GM23338 (cell line): ENCODE measurements at regions not wholly inside any gene's neighbourhood (a gene's known extent, or its start where the extent isn't known, plus 50 kb on each side); places are given as distances from the start of the nearest gene placed in this dataset.

Experiments used
- CREB1 ChIP-seq: fragments of 250-450 bp; sonication (Bioruptor Pico); IDR thresholded peaks from 2 replicates; pipeline ENCODE4 v1.5.0; 2020; ENCODE audit warnings: low read depth, mild to moderate bottlenecking, moderate library complexity
- EZH2 ChIP-seq: fragments of 200-600 bp; sonication (generic); IDR thresholded peaks from one replicate; pipeline ENCODE4 v1.8.0; 2017; ENCODE audit warnings: antibody characterized with exemption, mild to moderate bottlenecking, low read depth; ENCODE audit not compliant: unreplicated experiment
- NANOG ChIP-seq: IDR thresholded peaks from 2 replicates; pipeline ENCODE4 v1.6.1; 2016; ENCODE audit warnings: antibody characterized with exemption, borderline replicate concordance
- POLR2AphosphoS5 ChIP-seq: IDR thresholded peaks from 2 replicates; pipeline ENCODE4 v1.6.1; 2016; ENCODE audit warnings: antibody characterized with exemption, low read depth
- STAT1 ChIP-seq: IDR thresholded peaks from one replicate; pipeline ENCODE4 v1.6.1; 2016; ENCODE audit warnings: antibody characterized with exemption; ENCODE audit not compliant: unreplicated experiment
- TF ChIP-seq, protein P1 (sequence below), 2 experiments: fragments of 200-600 bp in 1 of 2; sonication (generic) in 1 of 2; conservative IDR thresholded peaks; 2 replicates each; pipeline versions ENCODE4 v1.5.1 to v1.6.1; 2016 to 2017; ENCODE audit warnings: antibody characterized with exemption in 2 of 2, low read depth in 2 of 2, mild to moderate bottlenecking in 2 of 2, moderate library complexity in 1 of 2

GRCh38 chrX:40471965-40472648, 108.7 kb upstream of the ATP6AP2 start:
- TF ChIP-seq STAT1 (no peak), POLR2AphosphoS5 (no peak), NANOG (no peak), CREB1 (no peak), EZH2 (no peak)
- TF ChIP-seq, protein P1, sequence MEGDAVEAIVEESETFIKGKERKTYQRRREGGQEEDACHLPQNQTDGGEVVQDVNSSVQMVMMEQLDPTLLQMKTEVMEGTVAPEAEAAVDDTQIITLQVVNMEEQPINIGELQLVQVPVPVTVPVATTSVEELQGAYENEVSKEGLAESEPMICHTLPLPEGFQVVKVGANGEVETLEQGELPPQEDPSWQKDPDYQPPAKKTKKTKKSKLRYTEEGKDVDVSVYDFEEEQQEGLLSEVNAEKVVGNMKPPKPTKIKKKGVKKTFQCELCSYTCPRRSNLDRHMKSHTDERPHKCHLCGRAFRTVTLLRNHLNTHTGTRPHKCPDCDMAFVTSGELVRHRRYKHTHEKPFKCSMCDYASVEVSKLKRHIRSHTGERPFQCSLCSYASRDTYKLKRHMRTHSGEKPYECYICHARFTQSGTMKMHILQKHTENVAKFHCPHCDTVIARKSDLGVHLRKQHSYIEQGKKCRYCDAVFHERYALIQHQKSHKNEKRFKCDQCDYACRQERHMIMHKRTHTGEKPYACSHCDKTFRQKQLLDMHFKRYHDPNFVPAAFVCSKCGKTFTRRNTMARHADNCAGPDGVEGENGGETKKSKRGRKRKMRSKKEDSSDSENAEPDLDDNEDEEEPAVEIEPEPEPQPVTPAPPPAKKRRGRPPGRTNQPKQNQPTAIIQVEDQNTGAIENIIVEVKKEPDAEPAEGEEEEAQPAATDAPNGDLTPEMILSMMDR (conservative IDR thresholded peaks at IDR 0.05; ENCODE audit: low read depth in 2 of 2): peak; percentile 7 to 44; a peak in 2 of 4 replicates
